ENCODE measurements at regions not wholly inside any gene's neighbourhood (a gene's known extent, or its start where the extent isn't known, plus 50 kb on each side); places are given as distances from the start of the nearest gene placed in this dataset.

DNA sequence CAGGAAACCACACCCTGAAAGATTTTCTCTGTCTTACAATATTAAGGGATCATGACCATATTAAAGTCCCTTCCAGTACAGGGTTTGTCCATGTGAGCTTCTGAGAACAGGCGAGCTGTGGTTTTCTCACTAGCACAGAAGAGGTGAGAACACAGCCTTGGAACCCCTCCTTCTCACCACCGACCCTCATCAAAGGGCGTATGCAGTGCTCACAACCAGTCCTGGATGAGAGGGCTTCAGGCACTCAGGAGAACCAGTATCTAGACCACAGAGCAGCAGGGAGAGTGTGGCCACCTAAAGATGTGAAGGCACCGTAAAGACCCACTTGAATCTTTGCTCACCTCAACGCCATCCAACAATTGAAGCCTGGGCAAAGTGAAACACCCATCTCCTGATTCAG lies 397.0 kb downstream of the ETS1 start:
- Histone ChIP-seq H3K9ac (ENCODE audit: extremely low read depth, low read length, poor library complexity, severe bottlenecking) (no peak overlapping the region), H3K27ac (ENCODE audit: low read depth, low read length) (no peak overlapping the region), H3K4me1 (ENCODE audit: control insufficient read depth, insufficient read depth, low read length) (no peaks in the 10 kb centered on the region), H3K9me3 (ENCODE audit: control insufficient read depth, low read length) (no peaks in the 10 kb centered on the region), H3K4me3 (ENCODE audit: low read length) (no peak overlapping the region), H3K27me3 (ENCODE audit: control insufficient read depth, insufficient read depth, low read length, poor library complexity, severe bottlenecking) (no peaks in the 10 kb centered on the region), H3K36me3 (ENCODE audit: control insufficient read depth, insufficient read depth, low read length) (no peaks in the 10 kb centered on the region)
- Mint-ChIP-seq H3K4me3 (no peak overlapping the region), H3K9me3 (peaks cover 14% of the 10 kb centered on the region), H3K27me3 (ENCODE audit: insufficient read depth) (no peaks in the 10 kb centered on the region), H3K4me1 (peaks cover 9% of the 10 kb centered on the region), H3K36me3 (ENCODE audit: low read depth) (no peaks in the 10 kb centered on the region), H3K27ac (no peak overlapping the region)
- WGBS, 2 experiments (ENCODE audit: insufficient coverage in 1 of 2, insufficient read length in 1 of 2) = 94 to 100% methylated on average over 4 to 5 of the region's 5 CpGs
- DNase-seq = no peak
- TF ChIP-seq, protein P1, sequence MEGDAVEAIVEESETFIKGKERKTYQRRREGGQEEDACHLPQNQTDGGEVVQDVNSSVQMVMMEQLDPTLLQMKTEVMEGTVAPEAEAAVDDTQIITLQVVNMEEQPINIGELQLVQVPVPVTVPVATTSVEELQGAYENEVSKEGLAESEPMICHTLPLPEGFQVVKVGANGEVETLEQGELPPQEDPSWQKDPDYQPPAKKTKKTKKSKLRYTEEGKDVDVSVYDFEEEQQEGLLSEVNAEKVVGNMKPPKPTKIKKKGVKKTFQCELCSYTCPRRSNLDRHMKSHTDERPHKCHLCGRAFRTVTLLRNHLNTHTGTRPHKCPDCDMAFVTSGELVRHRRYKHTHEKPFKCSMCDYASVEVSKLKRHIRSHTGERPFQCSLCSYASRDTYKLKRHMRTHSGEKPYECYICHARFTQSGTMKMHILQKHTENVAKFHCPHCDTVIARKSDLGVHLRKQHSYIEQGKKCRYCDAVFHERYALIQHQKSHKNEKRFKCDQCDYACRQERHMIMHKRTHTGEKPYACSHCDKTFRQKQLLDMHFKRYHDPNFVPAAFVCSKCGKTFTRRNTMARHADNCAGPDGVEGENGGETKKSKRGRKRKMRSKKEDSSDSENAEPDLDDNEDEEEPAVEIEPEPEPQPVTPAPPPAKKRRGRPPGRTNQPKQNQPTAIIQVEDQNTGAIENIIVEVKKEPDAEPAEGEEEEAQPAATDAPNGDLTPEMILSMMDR (conservative IDR thresholded peaks at IDR 0.05) = no peak

DNA sequence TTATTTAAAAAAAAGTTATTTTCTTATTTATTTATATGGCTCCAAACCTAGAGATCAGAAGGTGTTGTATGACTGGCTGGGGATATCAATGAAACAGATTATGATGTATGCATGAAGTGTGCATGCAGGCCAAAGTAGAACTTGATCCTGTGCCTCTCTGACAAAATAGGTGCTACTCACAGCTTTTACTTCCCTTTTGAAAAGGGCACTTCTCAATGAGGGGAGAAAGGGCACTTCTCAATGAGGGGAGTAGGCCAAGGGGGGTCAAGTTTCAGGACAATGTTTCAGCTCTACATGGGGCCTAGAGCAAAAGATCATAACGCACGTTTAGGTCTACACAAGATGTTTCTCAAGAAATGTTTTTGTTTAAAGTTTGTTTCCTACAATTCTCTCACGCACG lies 397.5 kb downstream of the ETS1 start:
- H3K9me3 Mint-ChIP-seq = peaks cover 19% of the 10 kb centered on the region

DNA sequence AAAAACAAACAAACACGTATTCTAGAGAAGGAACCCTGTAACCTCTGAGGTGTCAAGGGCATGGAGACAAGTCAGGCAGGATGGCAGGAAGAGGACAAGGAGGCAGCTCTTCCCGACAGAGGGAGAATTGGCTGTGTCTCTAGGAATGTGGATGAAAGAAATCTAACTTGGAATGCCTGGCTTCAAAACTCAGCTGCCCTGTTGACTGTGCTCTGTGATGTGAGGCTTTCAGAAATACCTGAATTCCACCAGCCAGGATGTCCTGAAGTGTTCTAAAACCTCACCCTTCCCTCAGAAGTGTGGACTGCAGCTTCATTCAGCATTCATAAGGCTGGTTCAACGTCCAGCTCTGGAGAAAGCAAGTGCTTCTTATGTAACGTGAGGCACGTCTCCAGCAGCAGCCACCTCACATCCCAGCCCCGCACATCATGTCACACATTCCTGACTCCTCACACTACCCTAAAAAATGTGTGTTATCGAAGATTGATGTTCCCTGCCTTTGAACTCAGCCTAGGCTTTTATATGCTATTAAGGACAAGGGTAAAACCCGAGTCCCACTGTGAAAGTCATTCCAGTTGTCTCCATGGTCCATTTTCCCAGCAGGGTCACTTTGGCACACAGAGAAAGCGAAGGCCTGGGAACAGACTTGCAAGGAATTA lies 398.9 kb downstream of the ETS1 start:
- Histone ChIP-seq H3K9ac (ENCODE audit: extremely low read depth, low read length, poor library complexity, severe bottlenecking) (no peak overlapping the region), H3K27ac (ENCODE audit: low read depth, low read length) (peak overlapping the region; percentile 57), H3K4me1 (ENCODE audit: control insufficient read depth, insufficient read depth, low read length) (no peaks in the 10 kb centered on the region), H3K36me3 (ENCODE audit: control insufficient read depth, insufficient read depth, low read length) (no peaks in the 10 kb centered on the region), H3K4me3 (ENCODE audit: low read length) (no peak overlapping the region), H3K27me3 (ENCODE audit: control insufficient read depth, insufficient read depth, low read length, poor library complexity, severe bottlenecking) (no peaks in the 10 kb centered on the region), H3K9me3 (ENCODE audit: control insufficient read depth, low read length) (peaks cover 6% of the 10 kb centered on the region)
- Mint-ChIP-seq H3K9me3 (peaks cover 20% of the 10 kb centered on the region), H3K4me1 (peaks cover 8% of the 10 kb centered on the region), H3K27me3 (ENCODE audit: insufficient read depth) (no peaks in the 10 kb centered on the region), H3K27ac (no peak overlapping the region), H3K4me3 (no peak overlapping the region), H3K36me3 (ENCODE audit: low read depth) (no peaks in the 10 kb centered on the region)
- TF ChIP-seq, protein P1 (conservative IDR thresholded peaks at IDR 0.05) = no peak
- 78 to 88% methylated on average over 9 of the region's 9 CpGs for WGBS, 2 experiments (ENCODE audit: insufficient coverage in 1 of 2, insufficient read length in 1 of 2)
- no peak for DNase-seq

More for the DNA sequence above, 397.5 kb downstream of the ETS1 start:
- TF ChIP-seq, protein P1 (conservative IDR thresholded peaks at IDR 0.05) = no peak
- no peaks in the 10 kb centered on the region for H3K27me3 ChIP-seq (ENCODE audit: control insufficient read depth, insufficient read depth, low read length, poor library complexity, severe bottlenecking)
- no peak overlapping the region for H3K4me3 ChIP-seq (ENCODE audit: low read length)
- H3K9me3 ChIP-seq (ENCODE audit: control insufficient read depth, low read length) = peaks cover 5% of the 10 kb centered on the region
- H3K27me3 Mint-ChIP-seq (ENCODE audit: insufficient read depth) = no peaks in the 10 kb centered on the region
- no peak for DNase-seq
- H3K27ac Mint-ChIP-seq = no peak overlapping the region
- 92% methylated on average over 4 of the region's 4 CpGs; no CpG with 5 or more reads in 1 of the 2 experiments for WGBS, 2 experiments (ENCODE audit: insufficient coverage in 1 of 2, insufficient read length in 1 of 2)
- no peaks in the 10 kb centered on the region for H3K4me1 ChIP-seq (ENCODE audit: control insufficient read depth, insufficient read depth, low read length)
- no peak overlapping the region for H3K9ac ChIP-seq (ENCODE audit: extremely low read depth, low read length, poor library complexity, severe bottlenecking)
- H3K27ac ChIP-seq (ENCODE audit: low read depth, low read length) = no peak overlapping the region
- H3K36me3 Mint-ChIP-seq (ENCODE audit: low read depth) = no peaks in the 10 kb centered on the region
- peaks cover 9% of the 10 kb centered on the region for H3K4me1 Mint-ChIP-seq
- no peaks in the 10 kb centered on the region for H3K36me3 ChIP-seq (ENCODE audit: control insufficient read depth, insufficient read depth, low read length)
- H3K4me3 Mint-ChIP-seq = no peak overlapping the region
